Glutamatergic neuron (in vitro differentiated cells): ENCODE measurements at regions not wholly inside any gene's neighbourhood (a gene's known extent, or its start where the extent isn't known, plus 50 kb on each side); places are given as distances from the start of the nearest gene placed in this dataset.
"Not testable (repeated sequence)": the region's sequence is repeated elsewhere in the genome, so short reads cannot be mapped to it uniquely, and the experiment has no call there.

Experiments
- DNase-seq: peaks from one replicate; pipeline ENCODE4 v3.0.0; 2022
- H3K27ac Mint-ChIP-seq: one replicate; pipeline ENCODE4 v1.8.0; 2020; ENCODE audit warnings: mild to moderate bottlenecking, mixed read lengths, inconsistent platforms; ENCODE audit not compliant: unreplicated experiment
- H3K27me3 Mint-ChIP-seq: one replicate; pipeline ENCODE4 v1.8.0; 2020; ENCODE audit warnings: mild to moderate bottlenecking, moderate library complexity, mixed read lengths, inconsistent platforms; ENCODE audit not compliant: unreplicated experiment
- H3K36me3 Mint-ChIP-seq: one replicate; pipeline ENCODE4 v1.8.0; 2020; ENCODE audit warnings: mild to moderate bottlenecking, mixed read lengths, inconsistent platforms; ENCODE audit not compliant: unreplicated experiment
- H3K4me1 Mint-ChIP-seq: one replicate; pipeline ENCODE4 v1.8.0; 2020; ENCODE audit warnings: mild to moderate bottlenecking, low read depth, mixed read lengths, inconsistent platforms; ENCODE audit not compliant: unreplicated experiment
- H3K4me3 Mint-ChIP-seq: one replicate; pipeline ENCODE4 v1.8.0; 2020; ENCODE audit warnings: mild to moderate bottlenecking, mixed read lengths, inconsistent platforms; ENCODE audit not compliant: unreplicated experiment
- H3K9me3 Mint-ChIP-seq: one replicate; pipeline ENCODE4 v1.8.0; 2020; ENCODE audit warnings: mild to moderate bottlenecking, moderate library complexity, mixed read lengths, inconsistent platforms; ENCODE audit not compliant: unreplicated experiment
- CTCF ChIP-seq: fragments of 200-600 bp; sonication (generic); IDR thresholded peaks from one replicate; pipeline ENCODE4 v1.5.0; 2021; ENCODE audit not compliant: partially characterized antibody, unreplicated experiment

GRCh38 chr12:88842314-88842713 lies 262.0 kb upstream of the KITLG start:
- peaks cover 15% of the 10 kb centered on the region for H3K36me3 Mint-ChIP-seq
- DNase-seq = no peak
- no peak overlapping the region for H3K27ac Mint-ChIP-seq
- no peaks in the 10 kb centered on the region for H3K4me1 Mint-ChIP-seq
- peaks cover 7% of the 10 kb centered on the region for H3K9me3 Mint-ChIP-seq
- TF ChIP-seq CTCF = no peak
- no peak overlapping the region for H3K4me3 Mint-ChIP-seq
- H3K27me3 Mint-ChIP-seq = no peaks in the 10 kb centered on the region

GRCh38 chr12:88839486-88839885 lies 259.2 kb upstream of the KITLG start:
- no peaks in the 10 kb centered on the region for H3K4me1 Mint-ChIP-seq
- H3K27ac Mint-ChIP-seq = no peak overlapping the region
- peaks cover 15% of the 10 kb centered on the region for H3K36me3 Mint-ChIP-seq
- DNase-seq = no peak
- peaks cover 7% of the 10 kb centered on the region for H3K9me3 Mint-ChIP-seq
- H3K27me3 Mint-ChIP-seq = no peaks in the 10 kb centered on the region
- no peak overlapping the region for H3K4me3 Mint-ChIP-seq
- no peak for TF ChIP-seq CTCF

- Mint-ChIP-seq H3K4me1 (no peaks in the 10 kb centered on the region), H3K36me3 (peaks cover 15% of the 10 kb centered on the region), H3K27me3 (no peaks in the 10 kb centered on the region), H3K9me3 (peaks cover 7% of the 10 kb centered on the region), H3K27ac (no peak overlapping the region), H3K4me3 (no peak overlapping the region)
- TF ChIP-seq CTCF = no peak
- DNase-seq = no peak
Observed at GRCh38 chr12:88836156-88836555, 255.9 kb upstream of the KITLG start.

- Mint-ChIP-seq H3K27me3 (no peaks in the 10 kb centered on the region), H3K9me3 (peaks cover 5% of the 10 kb centered on the region), H3K4me3 (no peak overlapping the region), H3K4me1 (no peaks in the 10 kb centered on the region), H3K27ac (no peak overlapping the region), H3K36me3 (peaks cover 7% of the 10 kb centered on the region)
- TF ChIP-seq CTCF = no peak
- no peak for DNase-seq
Observed at GRCh38 chr12:88834226-88834625, 254.0 kb upstream of the KITLG start.

GRCh38 chr12:88833641-88834116 lies 253.4 kb upstream of the KITLG start:
- H3K27ac Mint-ChIP-seq = no peak overlapping the region
- TF ChIP-seq CTCF = no peak
- peaks cover 4% of the 10 kb centered on the region for H3K9me3 Mint-ChIP-seq
- peaks cover 5% of the 10 kb centered on the region for H3K36me3 Mint-ChIP-seq
- no peaks in the 10 kb centered on the region for H3K27me3 Mint-ChIP-seq
- H3K4me1 Mint-ChIP-seq = no peaks in the 10 kb centered on the region
- DNase-seq = no peak
- no peak overlapping the region for H3K4me3 Mint-ChIP-seq

GRCh38 chr12:88828537-88828936 lies 248.3 kb upstream of the KITLG start:
- not testable (repeated sequence) for H3K27me3 Mint-ChIP-seq, H3K36me3 Mint-ChIP-seq, H3K4me3 Mint-ChIP-seq, H3K27ac Mint-ChIP-seq, DNase-seq, H3K4me1 Mint-ChIP-seq, H3K9me3 Mint-ChIP-seq
